K562 (cell line): ENCODE measurements at regions not wholly inside any gene's neighbourhood (a gene's known extent, or its start where the extent isn't known, plus 50 kb on each side); places are given as distances from the start of the nearest gene placed in this dataset.

Experiments used
- PML ChIP-seq: IDR thresholded peaks from 2 replicates; pipeline ENCODE4 v1.6.1; 2012; ENCODE audit warnings: low read length, inconsistent platforms
- POLR2AphosphoS5 ChIP-seq: IDR thresholded peaks from 2 replicates; pipeline ENCODE4 v1.6.1; 2011; ENCODE audit warnings: mild to moderate bottlenecking, low read depth, low read length, moderate library complexity; ENCODE audit not compliant: control insufficient read depth, insufficient read depth
- SP2 ChIP-seq: IDR thresholded peaks from 2 replicates; pipeline ENCODE4 v1.6.1; 2011; ENCODE audit warnings: mild to moderate bottlenecking, low read depth, low read length, moderate library complexity; ENCODE audit not compliant: poor library complexity, severe bottlenecking; ENCODE audit errors: extremely low read depth
- USF2 ChIP-seq: sonication (generic); formaldehyde crosslinking; IDR thresholded peaks from 2 replicates; pipeline ENCODE4 v1.5.0; 2020; ENCODE audit warnings: missing genetic modification reagents
- ZNF75A ChIP-seq: fragments of 450-650 bp; formaldehyde crosslinking; IDR thresholded peaks from 2 replicates; pipeline ENCODE4 v1.4.0; 2020; ENCODE audit warnings: mild to moderate bottlenecking
- TF ChIP-seq, protein P1 (sequence below), 3 experiments: IDR thresholded peaks in 2 of 3; conservative IDR thresholded peaks in 1 of 3; 2 replicates each; pipeline ENCODE4 v1.5.1; 2011 to 2012; ENCODE audit warnings: low read length in 3 of 3, mild to moderate bottlenecking in 3 of 3, control low read depth in 2 of 3, improper control_type of control experiment in 1 of 3, inconsistent platforms in 1 of 3, low read depth in 1 of 3, mixed read lengths in 1 of 3, moderate library complexity in 1 of 3; ENCODE audit not compliant: insufficient read depth in 2 of 3
- TF ChIP-seq, protein P2 (sequence below), 3 experiments: fragments of 200-800 bp in 1 of 3; fragments of 250-450 bp in 1 of 3; fragments of 450-650 bp in 1 of 3; sonication (Bioruptor Pico) in 1 of 3; sonication (Bioruptor generic) in 1 of 3; formaldehyde crosslinking in 1 of 3; IDR thresholded peaks; 2 replicates each; pipeline versions ENCODE4 v1.6.1 to v1.8.0; 2016 to 2022; ENCODE audit warnings: mild to moderate bottlenecking in 2 of 3, missing genetic modification characterization in 2 of 3, missing compliant biosample characterization in 1 of 3, moderate library complexity in 1 of 3

DNA sequence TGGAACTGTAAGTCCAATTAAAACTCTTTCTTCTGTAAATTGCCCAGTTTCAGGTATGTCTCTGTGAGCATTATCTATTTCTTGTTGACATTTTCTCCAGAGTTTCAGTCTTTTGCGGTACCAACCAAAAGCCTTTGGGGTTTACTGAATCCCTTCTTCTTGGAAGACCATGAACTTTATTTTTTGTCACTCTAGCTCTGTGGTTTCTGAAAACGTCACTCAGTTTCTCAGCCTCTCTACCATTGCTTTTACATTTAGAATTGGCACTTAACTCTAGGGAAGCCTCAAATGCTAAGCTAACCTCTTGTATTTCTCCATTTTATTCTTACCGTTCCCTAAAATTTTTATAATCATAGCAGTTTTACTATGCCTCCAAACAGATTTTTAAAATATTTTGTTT is 237.6 kb downstream of the CSNK2A3 start:
- TF ChIP-seq PML (no peak), ZNF75A (no peak), SP2 (no peak), POLR2AphosphoS5 (no peak), USF2 (CRISPR knock-in tag) (no peak)
- TF ChIP-seq, protein P1, sequence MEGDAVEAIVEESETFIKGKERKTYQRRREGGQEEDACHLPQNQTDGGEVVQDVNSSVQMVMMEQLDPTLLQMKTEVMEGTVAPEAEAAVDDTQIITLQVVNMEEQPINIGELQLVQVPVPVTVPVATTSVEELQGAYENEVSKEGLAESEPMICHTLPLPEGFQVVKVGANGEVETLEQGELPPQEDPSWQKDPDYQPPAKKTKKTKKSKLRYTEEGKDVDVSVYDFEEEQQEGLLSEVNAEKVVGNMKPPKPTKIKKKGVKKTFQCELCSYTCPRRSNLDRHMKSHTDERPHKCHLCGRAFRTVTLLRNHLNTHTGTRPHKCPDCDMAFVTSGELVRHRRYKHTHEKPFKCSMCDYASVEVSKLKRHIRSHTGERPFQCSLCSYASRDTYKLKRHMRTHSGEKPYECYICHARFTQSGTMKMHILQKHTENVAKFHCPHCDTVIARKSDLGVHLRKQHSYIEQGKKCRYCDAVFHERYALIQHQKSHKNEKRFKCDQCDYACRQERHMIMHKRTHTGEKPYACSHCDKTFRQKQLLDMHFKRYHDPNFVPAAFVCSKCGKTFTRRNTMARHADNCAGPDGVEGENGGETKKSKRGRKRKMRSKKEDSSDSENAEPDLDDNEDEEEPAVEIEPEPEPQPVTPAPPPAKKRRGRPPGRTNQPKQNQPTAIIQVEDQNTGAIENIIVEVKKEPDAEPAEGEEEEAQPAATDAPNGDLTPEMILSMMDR (IDR thresholded peaks at IDR 0.05 in 2 of 3, conservative IDR thresholded peaks at IDR 0.05 in 1 of 3; ENCODE audit: insufficient read depth in 2 of 3, low read depth in 1 of 3, low read length in 3 of 3): no peak
- TF ChIP-seq, protein P2, sequence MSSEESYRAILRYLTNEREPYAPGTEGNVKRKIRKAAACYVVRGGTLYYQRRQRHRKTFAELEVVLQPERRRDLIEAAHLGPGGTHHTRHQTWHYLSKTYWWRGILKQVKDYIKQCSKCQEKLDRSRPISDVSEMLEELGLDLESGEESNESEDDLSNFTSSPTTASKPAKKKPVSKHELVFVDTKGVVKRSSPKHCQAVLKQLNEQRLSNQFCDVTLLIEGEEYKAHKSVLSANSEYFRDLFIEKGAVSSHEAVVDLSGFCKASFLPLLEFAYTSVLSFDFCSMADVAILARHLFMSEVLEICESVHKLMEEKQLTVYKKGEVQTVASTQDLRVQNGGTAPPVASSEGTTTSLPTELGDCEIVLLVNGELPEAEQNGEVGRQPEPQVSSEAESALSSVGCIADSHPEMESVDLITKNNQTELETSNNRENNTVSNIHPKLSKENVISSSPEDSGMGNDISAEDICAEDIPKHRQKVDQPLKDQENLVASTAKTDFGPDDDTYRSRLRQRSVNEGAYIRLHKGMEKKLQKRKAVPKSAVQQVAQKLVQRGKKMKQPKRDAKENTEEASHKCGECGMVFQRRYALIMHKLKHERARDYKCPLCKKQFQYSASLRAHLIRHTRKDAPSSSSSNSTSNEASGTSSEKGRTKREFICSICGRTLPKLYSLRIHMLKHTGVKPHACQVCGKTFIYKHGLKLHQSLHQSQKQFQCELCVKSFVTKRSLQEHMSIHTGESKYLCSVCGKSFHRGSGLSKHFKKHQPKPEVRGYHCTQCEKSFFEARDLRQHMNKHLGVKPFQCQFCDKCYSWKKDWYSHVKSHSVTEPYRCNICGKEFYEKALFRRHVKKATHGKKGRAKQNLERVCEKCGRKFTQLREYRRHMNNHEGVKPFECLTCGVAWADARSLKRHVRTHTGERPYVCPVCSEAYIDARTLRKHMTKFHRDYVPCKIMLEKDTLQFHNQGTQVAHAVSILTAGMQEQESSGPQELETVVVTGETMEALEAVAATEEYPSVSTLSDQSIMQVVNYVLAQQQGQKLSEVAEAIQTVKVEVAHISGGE (CRISPR knock-in tag; IDR thresholded peaks at IDR 0.05): no peak
